ENCODE measurements at regions not wholly inside any gene's neighbourhood (a gene's known extent, or its start where the extent isn't known, plus 50 kb on each side); places are given as distances from the start of the nearest gene placed in this dataset.

DNA sequence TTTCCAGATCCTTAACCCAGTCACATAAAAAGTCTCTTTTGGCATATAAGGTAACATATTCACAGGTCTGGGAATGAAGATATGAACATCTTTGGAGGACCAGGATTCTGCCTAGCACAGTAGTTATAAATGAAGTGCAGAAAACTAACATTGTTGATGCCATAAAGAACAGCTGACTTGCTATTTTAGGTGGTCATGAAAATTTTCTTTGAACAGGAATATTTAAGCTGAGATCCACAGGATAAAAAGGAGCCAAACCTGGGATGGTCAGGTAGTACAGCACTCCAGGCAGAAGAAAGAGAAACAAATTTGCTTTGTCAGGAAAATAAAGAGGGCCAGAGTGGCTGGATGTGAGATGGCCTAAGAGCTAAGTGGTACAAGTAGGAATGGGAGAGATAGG lies 80.0 kb downstream of the CENPW start:
- DNase-seq, result no peak

DNA sequence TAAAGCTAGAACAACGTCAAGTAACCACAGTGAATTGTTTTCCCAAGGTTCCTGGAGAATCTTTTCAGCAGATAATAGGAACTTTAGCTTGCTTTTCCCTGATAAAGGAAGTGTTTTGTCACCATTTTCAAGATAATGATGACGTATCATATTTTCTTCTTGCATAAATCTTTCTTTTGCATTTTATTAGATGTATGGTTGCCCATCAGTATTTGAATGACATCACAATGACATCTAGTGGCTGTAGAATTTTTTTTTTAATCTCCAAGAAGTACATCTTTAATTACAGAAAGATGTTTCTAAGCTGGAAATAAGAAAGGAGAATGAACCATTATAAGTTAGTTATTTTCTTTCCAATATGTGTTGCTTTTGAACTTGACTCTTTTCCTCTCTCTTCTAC lies 83.0 kb downstream of the CENPW start:
- no peak for DNase-seq

DNA sequence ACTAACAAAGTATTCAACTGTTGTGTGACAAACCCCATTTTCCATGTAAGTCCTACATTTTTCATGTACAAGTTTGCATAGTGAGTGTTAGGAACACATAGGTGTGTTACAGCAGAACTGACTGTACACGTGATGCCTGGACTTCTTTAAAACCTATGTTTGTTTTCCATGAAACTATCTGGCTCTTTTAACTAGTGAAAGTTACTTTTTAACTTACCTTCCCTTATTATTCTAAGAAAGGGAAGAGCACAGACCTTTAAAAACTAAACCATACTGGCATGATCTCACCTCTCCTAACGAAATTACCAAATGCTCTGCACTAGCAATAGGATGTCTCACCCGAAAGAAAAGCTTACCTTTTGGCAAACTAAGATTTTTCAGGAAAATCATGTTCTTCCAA lies 87.8 kb downstream of the CENPW start:
- no peak for DNase-seq

DNA sequence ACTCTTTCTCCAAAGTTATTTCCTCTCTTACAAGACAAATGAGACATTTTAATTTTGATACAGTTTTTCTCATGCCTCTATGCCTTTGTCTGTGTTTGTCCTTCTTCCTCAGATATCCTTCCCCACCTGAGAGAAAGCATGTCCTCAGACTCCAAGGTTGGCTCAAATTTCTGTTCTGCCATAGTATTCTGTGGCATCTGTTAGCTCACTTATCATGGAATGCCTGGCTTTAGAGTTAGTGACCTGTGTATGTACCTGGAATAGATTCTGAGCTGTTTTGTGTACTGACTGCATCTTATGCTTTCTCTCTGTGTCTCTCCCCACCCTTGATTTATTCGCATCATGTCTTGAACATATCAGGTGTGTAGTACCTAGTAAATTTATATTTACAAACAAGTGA lies 90.0 kb downstream of the CENPW start:
- no peak for DNase-seq

DNA sequence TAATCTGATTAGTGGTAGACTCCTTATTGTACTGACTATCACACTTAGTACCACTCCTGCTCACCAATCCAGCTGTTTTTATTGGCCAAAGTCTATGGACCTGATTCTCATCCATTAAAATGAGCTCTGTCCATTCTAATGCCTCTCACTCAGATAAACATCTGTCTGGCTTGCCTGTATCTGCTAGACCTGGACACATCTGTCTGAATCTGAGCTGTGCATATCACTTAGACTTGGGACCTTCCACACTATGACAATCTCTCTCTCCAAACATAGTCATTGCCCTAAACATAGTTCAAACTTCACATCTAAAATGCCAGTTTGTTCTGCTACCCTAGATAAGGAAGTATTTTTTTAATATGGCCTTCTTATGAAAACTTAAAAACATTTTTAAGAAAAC lies 92.6 kb downstream of the CENPW start:
- DNase-seq, result no peak

DNA sequence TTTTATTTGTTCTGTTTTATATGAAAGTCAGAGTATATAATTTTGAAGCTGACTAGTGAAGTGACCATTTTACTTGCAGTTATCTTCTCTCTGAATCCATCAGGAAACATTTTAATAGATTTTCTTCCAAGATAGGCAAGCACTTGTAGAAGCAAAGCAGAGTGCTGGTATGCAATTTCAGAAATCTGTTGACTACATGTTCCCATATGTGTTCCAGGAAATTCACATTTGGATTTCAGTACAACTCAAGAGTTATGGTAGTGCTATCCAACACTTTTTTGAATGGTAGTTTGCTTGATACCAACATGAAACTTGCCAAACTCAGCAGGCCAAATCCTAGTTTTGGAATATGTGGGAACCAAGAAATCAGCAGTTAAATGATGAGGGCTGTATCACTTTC lies 94.0 kb downstream of the CENPW start:
- DNase-seq, result no peak

DNA sequence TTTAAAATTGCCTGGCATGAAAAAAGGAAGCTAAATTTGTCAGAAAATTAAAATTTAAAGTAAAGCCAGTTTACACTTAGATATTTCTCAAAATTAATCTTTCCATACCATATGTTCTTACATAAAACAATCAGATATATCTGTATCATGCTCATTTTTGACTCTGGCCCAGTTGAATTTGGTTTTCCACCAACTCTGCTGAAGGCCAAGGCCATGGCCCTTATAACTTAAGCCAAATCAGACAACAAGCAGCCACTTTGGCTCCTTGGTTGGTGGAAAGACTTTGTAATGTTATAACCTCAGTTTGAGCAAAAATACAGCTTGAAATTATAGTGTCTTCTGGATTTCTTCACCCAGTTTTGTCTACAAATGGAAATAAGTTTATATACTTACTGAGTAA lies 97.3 kb downstream of the CENPW start:
- DNase-seq, result no peak

DNA sequence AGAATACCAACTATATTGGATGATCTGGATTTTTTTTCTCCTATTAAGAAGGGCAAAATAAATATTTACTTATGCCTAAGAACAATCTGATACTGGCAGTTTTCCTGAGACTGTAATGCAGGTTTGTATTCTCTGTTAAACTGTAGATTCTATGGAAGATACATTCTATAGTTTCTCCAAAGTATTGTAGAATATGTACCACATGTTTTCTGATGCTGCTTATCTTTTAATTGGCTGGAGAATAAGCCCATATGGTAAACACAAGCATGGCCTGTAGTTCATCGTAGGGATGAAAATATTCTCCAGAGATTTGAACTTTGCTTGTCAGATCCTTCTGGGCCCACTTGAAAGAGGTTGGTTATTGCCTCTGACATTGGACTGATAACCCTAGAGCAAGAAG lies 99.1 kb downstream of the CENPW start:
- DNase-seq, result no peak

DNA sequence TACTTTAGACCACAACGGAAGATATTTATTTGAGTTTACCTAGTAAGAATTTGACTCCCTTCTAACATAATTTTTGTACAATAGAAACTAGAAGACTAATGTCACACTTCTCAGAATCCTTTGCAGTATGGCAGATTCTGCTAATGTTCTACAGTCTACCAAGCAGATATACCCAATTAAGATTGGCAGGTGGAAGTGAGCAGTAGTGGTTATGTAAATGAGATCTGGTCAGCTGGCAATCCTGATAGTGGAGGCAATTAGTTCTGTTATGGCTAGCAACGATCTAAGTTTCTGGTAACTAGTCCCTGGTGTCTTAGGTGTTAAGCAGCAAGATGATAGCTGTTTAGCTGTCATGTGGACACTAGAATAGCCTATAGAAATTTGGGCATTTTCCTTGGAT lies 101.0 kb downstream of the CENPW start:
- DNase-seq, result no peak

DNA sequence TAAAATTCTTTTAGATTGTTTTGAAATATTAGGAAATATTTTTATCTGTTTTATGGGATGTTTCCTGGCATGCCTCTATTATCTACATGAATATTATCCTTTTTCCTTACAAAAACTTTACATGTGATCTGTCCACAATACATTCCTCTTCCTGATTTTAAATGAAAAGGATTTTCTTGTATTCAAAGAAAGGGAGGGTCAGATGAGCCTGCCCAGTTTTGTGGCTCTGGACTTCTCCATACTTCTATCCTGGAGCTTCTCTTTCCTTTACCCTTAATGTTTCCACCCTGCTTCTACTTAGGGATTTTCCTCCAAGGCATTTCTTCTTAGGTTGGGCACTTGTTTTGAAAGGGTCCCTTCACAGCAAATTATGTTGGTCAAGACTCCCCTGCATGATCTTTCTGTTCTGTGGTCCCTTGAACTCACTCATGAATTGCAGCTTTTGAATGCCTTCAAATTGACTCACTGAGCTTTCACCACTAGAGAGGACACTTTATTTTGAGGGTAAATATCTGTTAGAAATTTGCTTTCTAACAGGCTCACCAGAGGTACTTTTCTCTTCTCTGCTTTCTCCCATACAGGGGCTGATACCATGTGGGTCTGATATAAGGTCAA lies 104.9 kb downstream of the CENPW start:
- no peak for DNase-seq

DNA sequence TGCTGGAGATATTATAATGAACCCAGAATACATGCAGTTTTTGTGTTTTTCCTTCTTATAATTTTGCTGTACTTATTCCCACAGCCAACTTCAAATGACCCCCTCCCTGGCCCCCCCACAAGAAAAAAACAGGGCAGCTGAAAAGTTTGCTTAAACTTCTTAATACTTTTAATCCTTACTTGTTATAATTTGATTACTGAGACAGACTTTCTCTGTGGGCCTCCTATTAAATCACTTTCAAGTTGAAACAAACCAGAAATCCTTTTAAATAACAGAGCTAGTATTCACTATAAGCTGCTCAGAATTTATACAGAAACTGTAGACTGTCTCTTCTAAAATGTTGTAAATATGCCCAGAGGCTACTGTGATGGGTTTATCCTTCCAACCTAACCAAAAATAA lies 106.3 kb downstream of the CENPW start:
- DNase-seq, result no peak

DNA sequence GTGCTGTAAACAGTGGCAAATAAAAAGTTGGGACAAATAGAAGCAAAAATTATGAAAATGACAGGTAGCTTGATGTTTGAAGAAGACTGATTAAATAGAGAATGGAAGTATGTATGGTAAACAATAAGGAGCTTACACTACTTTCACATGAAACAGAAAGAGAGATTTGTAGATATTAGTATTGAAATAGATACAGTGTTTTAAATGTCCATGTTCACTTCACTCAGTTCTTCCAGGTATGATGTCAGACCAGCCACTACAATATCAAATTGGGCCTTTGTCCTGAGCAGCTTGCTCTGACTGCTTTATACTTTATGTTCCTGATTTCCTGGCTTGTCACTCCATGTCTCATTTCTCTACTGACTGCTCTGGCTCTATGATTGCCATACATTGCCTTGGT lies 107.5 kb downstream of the CENPW start:
- DNase-seq, result no peak

DNA sequence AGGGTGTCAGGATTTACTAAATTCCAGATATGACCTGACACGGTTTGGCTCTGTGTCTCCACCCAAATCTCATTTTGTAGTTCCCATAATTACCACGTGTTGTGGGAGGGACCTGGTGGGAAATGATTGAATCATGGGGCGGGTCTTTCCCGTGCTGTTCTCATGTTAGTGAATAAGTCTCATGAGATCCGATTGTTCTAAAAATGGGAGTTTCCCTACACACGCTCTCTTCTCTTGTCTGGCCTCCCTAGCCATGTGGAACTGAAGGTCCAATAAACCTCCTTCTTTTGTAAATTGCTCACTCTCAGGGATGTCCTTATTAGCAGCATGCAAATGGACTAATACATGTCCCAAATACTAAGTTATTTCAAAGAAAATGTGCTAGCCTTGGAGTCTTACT lies 121.1 kb downstream of the CENPW start:
- no peak for DNase-seq

DNA sequence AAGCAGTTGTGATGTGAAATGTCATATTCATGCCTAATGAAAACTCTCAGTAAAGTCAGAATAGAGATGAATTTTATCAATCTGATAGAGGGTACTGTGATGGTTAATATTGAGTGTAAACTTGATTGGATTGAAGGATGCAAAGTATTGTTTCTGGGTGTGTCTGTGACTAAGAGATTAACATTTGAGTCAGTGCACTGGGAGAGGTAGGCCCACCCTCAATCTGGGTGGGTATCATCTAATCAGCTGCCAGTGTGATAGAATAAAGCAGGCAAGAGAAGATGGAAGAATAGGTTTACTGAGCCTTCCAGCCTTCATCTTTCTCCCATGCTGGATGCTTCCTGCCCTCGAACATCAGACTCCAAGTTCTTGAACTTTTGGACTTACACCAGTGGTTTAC lies 124.3 kb downstream of the CENPW start:
- DNase-seq, result no peak

DNA sequence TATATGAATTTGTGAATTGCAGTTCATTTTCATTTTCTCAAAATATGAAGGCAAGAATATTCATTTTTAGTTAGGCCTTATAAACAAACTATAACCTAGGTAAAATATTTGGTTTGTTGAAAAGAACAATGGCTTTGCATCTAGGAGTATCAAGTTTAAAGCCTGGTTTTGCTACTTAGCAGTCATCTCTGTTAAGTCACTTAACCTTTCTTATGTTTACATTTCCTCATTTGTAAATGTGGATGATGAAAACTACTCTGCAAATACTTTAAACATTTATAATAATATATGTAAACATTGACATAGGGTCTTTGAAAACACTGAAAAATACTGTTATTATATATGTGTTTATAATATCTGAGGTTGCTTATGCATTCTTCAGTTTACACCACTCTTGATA lies 135.5 kb downstream of the CENPW start:
- DNase-seq, result no peak

DNA sequence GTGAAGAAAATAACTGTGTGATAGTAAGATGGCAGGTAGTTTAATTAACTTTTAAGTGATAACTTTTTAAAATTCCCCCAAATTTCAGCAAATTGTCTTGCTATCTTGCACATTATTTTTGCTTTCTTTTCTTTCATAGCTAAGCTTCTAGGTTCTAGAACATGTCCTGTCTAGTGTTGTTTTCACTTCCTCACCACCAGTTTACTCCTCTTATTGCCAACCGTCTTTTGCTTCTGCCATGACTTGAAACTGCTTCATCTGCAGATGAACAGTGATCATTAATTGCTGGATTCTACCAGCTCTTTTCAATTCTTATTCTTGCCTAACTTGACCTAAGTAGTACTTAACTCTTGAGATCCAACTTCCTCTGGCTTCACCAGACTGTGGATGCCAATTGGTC lies 137.8 kb downstream of the CENPW start:
- no peak for DNase-seq

DNA sequence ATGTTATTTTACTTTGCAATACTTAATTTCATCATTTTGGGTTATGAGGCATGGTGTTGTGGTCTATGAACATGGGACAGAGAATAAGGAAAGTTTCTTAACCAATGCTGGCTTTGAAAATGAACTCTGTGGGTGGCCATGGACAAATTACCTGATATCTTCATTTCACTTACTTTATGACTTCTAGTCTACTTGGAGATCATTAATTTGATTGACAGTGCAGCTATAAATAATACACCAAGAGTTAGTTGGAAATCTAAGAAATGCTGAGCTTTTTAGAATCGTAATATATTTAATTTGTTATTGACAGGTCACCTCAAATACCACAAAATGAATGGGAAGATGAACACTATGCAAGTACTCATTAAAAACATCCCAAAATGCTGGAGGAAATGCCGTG lies 140.4 kb downstream of the CENPW start:
- DNase-seq, result no peak

DNA sequence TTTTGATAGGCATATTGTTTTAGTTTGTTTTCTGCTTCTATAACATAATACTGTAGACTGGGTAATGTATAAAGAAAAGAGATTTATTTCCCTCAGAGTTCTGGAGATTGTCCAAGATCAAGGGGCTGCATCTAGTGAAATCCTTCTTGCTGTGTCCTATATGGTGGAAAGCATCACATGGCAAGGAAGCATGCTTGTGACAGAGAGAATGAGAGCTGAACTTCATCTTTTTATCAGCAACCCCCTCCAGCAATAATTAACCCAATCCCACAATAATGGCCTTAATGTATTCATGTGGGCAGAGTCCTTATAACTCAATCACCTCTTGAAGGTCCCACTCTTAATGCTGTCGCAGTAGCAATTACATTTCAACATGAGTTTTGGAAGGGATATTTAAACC lies 141.4 kb downstream of the CENPW start:
- DNase-seq, result no peak

DNA sequence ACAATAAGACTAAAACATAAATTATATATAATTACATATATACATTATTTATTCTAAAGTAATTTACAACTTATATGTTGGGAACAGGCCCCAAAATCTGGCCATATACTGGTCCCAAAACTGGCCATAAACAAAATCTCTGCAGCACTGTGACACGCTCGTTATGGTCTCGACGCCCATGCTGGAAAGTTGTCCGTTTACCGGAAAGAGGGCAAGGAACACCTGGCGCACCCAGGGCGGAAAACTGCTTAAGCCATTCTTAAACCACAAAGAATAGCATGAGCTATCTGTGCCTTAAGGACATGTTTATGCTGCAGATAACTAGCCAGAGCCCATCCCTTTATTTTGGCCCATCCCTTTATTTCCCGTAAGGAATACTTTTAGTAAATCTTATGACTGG lies 164.9 kb downstream of the CENPW start:
- no peak for DNase-seq

DNA sequence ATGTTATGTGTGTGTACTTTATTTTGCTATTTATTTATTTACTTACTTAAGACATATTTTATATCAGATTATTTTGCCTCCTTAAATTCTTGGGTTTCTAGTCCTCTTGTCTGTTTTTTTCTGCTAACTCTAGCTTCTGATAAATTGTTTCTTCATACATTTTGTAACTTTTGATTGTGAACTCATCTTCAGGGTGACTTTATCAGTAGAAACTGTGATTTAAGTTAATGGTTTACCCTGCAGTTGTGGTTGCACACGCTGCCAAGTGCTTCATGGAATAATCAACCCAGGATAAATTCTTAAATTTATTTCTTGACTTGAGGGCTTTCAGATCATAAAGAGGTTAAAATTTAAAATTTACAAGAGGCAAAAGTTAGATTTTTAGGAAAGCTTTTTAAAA lies 173.3 kb downstream of the CENPW start:
- DNase-seq, result no peak

DNA sequence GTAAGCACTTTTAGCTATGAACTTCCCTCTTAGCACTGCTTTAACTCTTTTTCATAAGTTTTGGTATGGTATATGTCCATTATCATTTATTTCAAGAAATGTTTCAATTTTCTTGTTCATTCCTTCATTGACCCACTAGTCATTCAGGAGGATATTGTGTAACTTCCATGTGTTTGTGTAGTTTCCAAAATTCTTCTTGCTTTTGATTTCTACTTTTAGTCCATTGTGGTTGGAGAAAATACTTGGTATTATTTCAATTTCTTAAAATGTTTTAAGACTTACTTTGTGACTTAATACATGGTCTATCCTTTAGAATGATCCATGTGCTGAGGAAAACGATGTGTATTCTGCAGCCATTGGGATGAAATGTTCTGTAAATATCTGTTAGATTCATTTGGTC lies 176.5 kb downstream of the CENPW start:
- DNase-seq, result no peak

DNA sequence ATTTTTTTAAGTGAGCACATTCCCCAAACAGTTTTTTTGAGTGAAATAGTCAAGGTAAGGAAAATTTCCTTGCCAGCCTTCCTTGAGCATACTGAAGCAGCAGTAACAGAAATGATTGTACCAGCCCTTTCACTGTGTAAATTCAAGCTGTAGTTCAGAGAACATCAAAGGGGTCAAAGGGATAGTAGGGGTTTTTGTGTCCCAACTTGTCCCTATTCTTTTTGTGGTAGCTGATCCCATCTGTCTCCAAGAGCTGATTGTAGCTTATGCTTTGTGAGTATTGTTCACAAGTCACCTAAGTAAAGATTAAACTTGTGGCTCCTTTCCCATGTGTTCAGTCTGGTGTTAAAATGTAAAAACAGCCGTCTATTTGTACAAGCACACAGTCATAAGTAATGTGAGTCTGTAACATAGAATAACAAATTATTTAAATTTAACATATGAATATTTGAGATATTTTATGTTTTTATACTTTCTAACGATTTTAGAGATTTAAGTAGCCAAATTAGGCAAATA lies 185.0 kb downstream of the CENPW start:
- DNase-seq, result no peak

DNA sequence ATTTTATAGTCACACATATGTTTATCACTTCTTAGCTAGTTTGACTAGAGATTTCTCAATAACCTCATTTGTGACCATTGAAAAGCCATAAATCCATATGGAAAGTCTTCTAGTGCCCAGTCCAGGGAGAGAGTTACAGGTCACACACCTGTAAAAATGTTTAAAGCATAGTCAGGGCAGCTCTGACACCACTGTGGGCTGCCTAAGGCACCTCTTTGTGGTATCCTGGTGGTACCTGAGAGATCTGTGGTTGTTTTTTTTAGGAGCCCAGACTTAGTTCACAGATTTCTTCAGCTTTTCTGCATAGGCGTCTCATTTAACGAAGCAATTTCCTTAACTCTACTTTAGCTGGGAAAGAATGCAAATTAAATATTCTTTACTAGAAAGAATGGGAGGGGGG lies 186.6 kb downstream of the CENPW start:
- DNase-seq, result no peak

DNA sequence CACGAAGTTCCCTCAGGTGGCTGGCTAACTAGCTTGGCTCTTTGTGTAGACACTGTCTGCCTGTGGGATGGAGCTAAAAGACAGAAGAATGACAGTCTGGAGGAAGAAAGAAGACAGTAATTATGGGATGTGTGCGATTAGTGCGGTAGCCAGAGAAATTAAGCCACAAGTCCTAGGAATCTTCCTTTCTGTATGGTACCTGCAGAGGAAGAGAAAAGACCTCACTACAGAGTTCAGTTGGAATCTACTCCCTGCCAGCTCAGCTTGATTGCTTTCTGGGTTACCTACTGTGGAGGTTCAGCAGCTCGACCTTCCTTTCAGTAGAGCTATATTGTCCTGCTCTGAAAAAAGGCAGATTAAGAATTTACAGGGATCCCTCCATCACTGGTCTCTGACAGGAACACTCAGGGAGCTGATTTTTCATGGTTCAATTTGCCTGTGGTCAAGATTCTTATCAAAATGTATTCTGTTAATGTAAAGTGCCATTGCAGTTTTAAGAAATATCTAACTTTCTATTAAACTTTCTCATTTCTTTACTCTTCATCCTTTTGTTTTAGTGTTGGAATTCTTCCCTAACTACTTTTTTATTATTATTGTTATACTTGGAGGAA lies 187.2 kb downstream of the CENPW start:
- DNase-seq, result no peak

DNA sequence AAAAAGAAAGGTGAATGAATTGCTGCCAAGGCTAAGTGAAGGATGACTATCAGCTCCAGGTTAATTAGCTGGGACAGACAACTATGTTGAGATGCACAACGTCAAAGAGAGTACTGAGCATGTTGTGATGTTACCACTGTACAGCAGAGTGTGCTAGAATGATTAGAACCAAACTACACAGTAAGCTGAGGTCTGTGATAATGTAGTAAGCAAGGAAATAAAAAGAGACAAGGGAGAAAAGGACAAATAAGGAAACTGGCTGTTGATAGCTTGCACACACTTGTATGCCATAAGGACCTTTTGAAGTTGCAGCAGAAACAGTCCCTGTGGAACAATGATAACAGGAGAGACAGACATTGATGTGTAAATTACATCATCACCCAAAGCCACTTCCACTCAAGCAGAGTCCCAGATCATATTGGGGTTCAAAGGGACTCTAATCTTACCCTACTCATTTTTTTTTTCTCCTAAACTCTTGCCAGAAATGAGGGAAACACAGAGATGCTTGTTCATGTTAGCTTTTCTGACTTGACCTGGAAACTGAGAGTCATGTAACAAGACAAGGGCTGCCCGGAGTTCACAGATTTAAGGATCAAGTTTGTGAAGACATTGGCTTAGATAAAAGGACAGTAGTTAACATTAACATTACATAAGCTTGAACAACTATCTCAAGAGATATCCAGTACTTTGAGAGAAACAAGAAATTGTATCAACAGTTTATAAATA lies 189.9 kb downstream of the CENPW start:
- no peak for DNase-seq

Data from activated CD4-positive, alpha-beta T cell treated with anti-CD3 and anti-CD28 coated beads, Interleukin-2, amount 50 U/mL, for 16 hours (primary cell).